Stimulated activated CD8-positive, alpha-beta memory T cell treated with anti-CD3 and anti-CD28 coated beads, Interleukin-4, amount 100 ng/mL, for 1 hour (primary cell): ENCODE measurements at regions not wholly inside any gene's neighbourhood (a gene's known extent, or its start where the extent isn't known, plus 50 kb on each side); places are given as distances from the start of the nearest gene placed in this dataset.

ENCODE experiments used
- DNase-seq, 2 donors: peaks; one replicate each; pipeline ENCODE4 v3.0.0-alpha.2; 2020; ENCODE audit warnings: low read depth in 2 of 2, low spot score in 1 of 2

GRCh38 chr4:189069772-189070171 is 870.9 kb upstream of the FRG1 start:
- DNase-seq: no peak

GRCh38 chr4:189071241-189071640 is 869.4 kb upstream of the FRG1 start:
- DNase-seq: no peak

GRCh38 chr4:189073739-189074138 is 866.9 kb upstream of the FRG1 start:
- DNase-seq: no peak

GRCh38 chr4:189081826-189082225 is 858.8 kb upstream of the FRG1 start:
- no peak for DNase-seq

GRCh38 chr4:189083769-189084168 is 856.9 kb upstream of the FRG1 start:
- no peak for DNase-seq

- no peak for DNase-seq
These were observed 856.0 kb upstream of the FRG1 start for GRCh38 chr4:189084671-189085070.

GRCh38 chr4:189087971-189088370 is 852.7 kb upstream of the FRG1 start:
- no peak for DNase-seq

- no peak for DNase-seq
These were observed 851.9 kb upstream of the FRG1 start for GRCh38 chr4:189088780-189089179.

DNA sequence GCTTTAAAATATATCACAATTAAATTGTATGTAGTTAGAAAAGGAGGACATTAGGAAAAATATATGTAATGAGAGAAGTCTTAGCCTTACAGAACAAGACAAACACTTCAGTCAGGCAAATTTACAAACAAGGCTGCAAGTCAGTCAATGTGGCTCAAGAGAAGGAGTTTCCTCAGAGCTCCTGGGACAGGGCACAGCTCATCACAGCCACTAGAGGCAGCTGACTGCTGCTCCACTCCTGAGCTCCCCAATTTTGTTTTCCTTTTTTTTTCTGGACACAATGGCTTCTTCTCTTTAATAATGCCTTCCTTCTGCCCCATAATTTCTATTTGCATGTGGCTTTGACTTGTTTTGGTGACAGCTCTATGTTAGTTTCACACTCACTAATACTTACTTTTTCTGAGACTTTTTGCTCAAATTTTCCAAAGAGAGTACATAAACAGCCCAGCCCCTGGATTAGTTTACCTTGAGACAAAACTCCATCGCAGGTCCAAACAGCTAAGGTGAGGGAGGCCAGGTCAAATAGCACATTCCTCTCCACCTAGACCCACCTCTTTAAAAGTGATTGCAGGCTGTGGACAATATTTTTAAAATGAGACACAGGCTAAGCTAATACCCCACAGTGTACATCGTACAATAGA is 850.4 kb upstream of the FRG1 start:
- DNase-seq: no peak

GRCh38 chr4:189092581-189092980 is 848.1 kb upstream of the FRG1 start:
- no peak for DNase-seq

DNA sequence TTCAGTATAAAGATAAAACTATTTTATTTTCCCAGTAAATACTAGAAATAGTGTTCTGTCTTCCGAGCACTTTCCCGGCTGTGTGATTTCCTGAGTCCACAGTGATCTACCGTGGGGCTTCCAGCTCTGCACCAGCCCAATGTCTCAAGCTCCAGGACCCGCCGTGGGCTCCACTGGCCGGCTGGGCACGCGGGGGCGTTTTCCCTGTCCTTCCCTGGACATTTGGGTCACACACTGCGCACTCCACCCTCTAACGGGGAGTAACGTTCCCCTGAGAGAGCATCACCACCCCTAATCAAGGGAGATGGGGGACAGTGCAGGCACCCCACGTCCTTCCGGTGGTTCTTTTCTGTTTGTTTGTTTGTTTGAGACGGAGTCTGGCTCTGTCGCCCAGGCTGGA is 844.6 kb upstream of the FRG1 start:
- DNase-seq: no peak

- DNase-seq: no peak
These were observed 844.0 kb upstream of the FRG1 start for GRCh38 chr4:189096717-189097116.

DNA sequence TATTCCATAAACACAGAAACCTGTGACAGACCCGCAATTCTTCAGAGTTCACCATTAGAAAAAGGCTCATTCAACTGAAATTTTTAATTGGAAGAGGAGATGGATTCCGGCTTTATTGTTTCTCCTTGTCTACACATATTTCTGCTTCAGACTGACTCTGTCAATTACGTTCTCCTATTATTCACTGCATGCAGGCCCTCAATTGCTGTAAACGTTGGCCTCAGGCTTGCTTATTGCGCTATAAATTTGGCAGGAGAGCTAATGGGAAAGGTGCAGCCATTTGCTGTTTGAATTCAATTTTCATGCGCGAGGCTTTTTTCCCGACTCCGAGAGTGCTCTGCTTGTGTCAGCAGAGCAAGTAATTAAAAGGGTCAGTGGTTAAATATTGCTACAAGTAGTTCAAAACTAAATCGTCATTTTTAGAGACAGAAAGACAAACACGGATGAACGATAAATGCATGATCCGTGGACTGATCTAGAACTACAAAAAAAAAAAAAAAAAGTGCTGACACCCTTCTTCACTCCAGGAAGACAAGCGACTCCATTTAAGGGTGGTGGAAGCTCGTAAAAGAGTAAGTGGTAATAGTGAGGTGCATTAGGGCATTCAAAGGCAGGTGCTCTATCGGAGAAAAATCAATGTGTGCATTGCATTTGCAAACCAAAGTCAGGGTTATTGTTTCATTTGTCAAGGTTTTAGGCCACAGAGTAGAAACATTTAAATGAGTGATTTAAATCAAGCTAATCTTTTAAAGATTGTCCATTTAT is 841.6 kb upstream of the FRG1 start:
- no peak for DNase-seq

GRCh38 chr4:189113389-189113888 is 827.2 kb upstream of the FRG1 start:
- DNase-seq: no peak

- no peak for DNase-seq
These were observed 823.2 kb upstream of the FRG1 start for GRCh38 chr4:189117426-189117825.

- DNase-seq: no peak
These were observed 819.3 kb upstream of the FRG1 start for GRCh38 chr4:189121336-189121735.

DNA sequence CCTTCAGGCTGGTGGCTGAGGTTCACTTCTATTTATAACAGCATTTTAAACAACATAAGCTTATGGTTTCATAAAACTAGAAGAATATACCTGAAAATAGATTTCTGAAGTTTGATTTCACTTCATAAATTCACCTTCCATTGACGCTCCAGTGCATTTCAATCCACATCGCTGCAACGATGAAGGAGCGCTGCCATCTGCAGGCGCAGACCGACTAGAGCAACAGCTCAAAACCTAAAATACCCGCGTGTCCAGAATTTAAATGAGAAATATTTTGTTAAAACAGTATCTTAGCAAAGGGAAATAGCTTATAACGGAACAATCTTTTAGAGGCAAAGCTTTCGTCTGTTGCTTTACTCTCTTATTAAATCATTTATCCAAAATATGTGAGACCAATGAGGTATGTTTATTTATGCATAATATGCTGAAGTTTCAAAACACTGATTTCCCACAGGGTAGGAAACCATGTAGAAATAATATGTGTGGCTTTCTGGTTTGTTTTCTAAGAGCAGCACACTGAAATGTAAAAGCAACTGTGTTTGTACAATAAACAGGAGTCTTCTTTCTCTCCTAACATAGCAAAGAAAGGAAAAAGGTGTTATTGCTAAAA is 816.4 kb upstream of the FRG1 start:
- DNase-seq: no peak

DNA sequence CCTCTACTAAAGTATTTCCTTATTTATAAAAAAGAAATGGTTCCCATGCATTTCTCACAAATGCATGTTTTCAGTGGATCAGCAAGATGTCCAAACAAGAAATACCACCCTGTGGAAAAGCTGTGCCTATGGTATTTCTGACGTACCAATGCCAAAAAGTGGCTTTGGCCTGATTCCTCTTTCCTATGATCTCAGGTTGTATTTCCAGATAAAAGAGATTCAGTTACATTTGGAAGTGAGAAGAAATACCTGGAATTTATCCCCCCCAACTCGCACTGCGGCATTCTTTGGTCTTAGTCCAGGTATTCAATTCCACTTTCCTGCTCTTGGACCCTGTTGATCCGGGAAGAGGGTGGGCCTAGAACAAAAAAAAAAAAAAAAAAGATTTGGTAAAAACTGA is 815.9 kb upstream of the FRG1 start:
- no peak for DNase-seq

DNA sequence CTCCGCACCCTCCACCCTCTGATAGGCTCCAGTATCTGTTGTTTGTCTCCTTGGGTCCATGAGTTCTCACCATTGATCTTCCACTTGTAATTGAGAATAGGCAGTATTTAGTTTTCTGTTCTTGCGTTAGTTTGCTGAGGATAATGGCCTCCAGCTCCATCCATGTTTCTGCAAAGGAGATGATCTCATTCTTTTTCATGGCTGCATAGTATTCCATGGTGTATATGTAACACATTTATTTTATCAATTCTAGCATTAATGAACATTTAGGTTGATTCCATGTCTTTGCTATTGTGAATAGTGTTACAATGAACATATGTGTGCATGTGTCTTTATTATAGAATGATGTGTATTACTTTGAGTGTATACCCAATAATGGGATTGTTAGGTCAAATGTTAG is 814.6 kb upstream of the FRG1 start:
- no peak for DNase-seq

GRCh38 chr4:189128341-189128740 is 812.3 kb upstream of the FRG1 start:
- DNase-seq: no peak

DNA sequence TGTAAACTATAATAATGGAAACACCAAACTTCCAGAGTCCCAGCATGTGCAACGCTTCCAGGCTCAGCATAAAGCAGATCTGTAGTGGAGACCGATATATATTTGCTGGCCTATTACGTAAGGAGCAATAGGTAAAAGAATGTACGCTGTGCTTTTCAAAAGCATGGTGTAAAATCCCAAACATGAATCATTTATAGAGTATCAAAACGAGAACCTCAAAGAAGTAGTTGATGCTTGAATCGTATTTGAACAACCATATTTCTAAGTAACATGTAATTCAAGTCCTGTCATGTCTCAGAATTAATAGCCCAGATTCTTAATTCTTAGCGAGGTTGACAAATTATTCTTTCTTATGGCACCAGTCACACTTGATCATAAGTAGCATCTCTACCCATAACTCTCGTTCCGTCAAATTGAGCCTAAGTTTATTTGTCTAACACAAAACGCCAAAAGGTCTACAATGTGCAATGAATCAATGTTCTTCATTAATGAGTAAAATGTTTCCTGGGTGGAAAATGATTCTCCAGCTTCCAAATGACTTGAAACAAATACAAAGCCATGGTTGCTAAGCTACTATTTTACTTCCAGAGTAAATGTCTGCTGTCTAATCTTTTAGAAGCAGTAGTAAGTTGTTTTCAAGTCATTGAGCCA is 811.5 kb upstream of the FRG1 start:
- DNase-seq: no peak

- DNase-seq: no peak
These were observed 809.6 kb upstream of the FRG1 start for GRCh38 chr4:189131118-189131517.
